ENCODE measurements at regions not wholly inside any gene's neighbourhood (a gene's known extent, or its start where the extent isn't known, plus 50 kb on each side); places are given as distances from the start of the nearest gene placed in this dataset.

- TF ChIP-seq FOXM1 (IDR thresholded peaks at IDR 0.05; ENCODE audit: borderline replicate concordance, low read depth) (no peak), TEAD4 (IDR thresholded peaks at IDR 0.05) (no peak), REST (IDR thresholded peaks at IDR 0.05; ENCODE audit: low read depth) (no peak), ZBTB7A (IDR thresholded peaks at IDR 0.05; ENCODE audit: low read depth) (no peak), YY1 (IDR thresholded peaks at IDR 0.05; ENCODE audit: low read depth) (no peak), MAX (IDR thresholded peaks at IDR 0.05) (no peak), RAD21 (IDR thresholded peaks at IDR 0.05; ENCODE audit: low read depth) (no peak), TCF12 (IDR thresholded peaks at IDR 0.05; ENCODE audit: low read depth) (no peak), EP300 (IDR thresholded peaks at IDR 0.05; ENCODE audit: borderline replicate concordance) (no peak)
These were observed 112.1 kb downstream of the TLR5 start for GRCh38 chr1:223030871-223031400.

- TF ChIP-seq TEAD4 (IDR thresholded peaks at IDR 0.05) (no peak), USF1 (IDR thresholded peaks at IDR 0.05) (no peak), RAD21 (IDR thresholded peaks at IDR 0.05; ENCODE audit: low read depth) (no peak), TCF12 (IDR thresholded peaks at IDR 0.05; ENCODE audit: low read depth) (no peak)
These were observed 111.1 kb downstream of the TLR5 start for GRCh38 chr1:223031733-223032601.

- TF ChIP-seq FOXM1 (IDR thresholded peaks at IDR 0.05; ENCODE audit: borderline replicate concordance, low read depth): no peak
- TF ChIP-seq TCF12 (IDR thresholded peaks at IDR 0.05; ENCODE audit: low read depth): no peak
- no peak for TF ChIP-seq NFIC (IDR thresholded peaks at IDR 0.05)
- TF ChIP-seq ZBTB7A (IDR thresholded peaks at IDR 0.05; ENCODE audit: low read depth): no peak
- no peak for TF ChIP-seq USF1 (IDR thresholded peaks at IDR 0.05)
- TF ChIP-seq MAX (IDR thresholded peaks at IDR 0.05): no peak
- no peak for TF ChIP-seq YY1 (IDR thresholded peaks at IDR 0.05; ENCODE audit: low read depth)
- TF ChIP-seq RAD21 (IDR thresholded peaks at IDR 0.05; ENCODE audit: low read depth): no peak
- TF ChIP-seq CREB1 (IDR thresholded peaks at IDR 0.05; ENCODE audit: low read depth): no peak
- TF ChIP-seq CEBPB (IDR thresholded peaks at IDR 0.05): no peak
- TF ChIP-seq EGR1 (IDR thresholded peaks at IDR 0.05): no peak
- TF ChIP-seq TEAD4 (IDR thresholded peaks at IDR 0.05): no peak
- no peak for TF ChIP-seq REST (IDR thresholded peaks at IDR 0.05; ENCODE audit: low read depth)
- TF ChIP-seq TAF1 (IDR thresholded peaks at IDR 0.05; ENCODE audit: low read depth): no peak
- no peak for TF ChIP-seq EP300 (IDR thresholded peaks at IDR 0.05; ENCODE audit: borderline replicate concordance)
These were observed 109.4 kb downstream of the TLR5 start for GRCh38 chr1:223033658-223034057.

- no peak for TF ChIP-seq YY1 (IDR thresholded peaks at IDR 0.05; ENCODE audit: low read depth)
- TF ChIP-seq USF1 (IDR thresholded peaks at IDR 0.05): no peak
- no peak for TF ChIP-seq TEAD4 (IDR thresholded peaks at IDR 0.05)
- no peak for TF ChIP-seq ZBTB7A (IDR thresholded peaks at IDR 0.05; ENCODE audit: low read depth)
- TF ChIP-seq TAF1 (IDR thresholded peaks at IDR 0.05; ENCODE audit: low read depth): no peak
- no peak for TF ChIP-seq CREB1 (IDR thresholded peaks at IDR 0.05; ENCODE audit: low read depth)
- TF ChIP-seq REST (IDR thresholded peaks at IDR 0.05; ENCODE audit: low read depth): no peak
These were observed 108.7 kb downstream of the TLR5 start for GRCh38 chr1:223034270-223034798.
